Gastrocnemius medialis (tissue), 4 donors: ENCODE measurements at regions not wholly inside any gene's neighbourhood (a gene's known extent, or its start where the extent isn't known, plus 50 kb on each side); places are given as distances from the start of the nearest gene placed in this dataset.

Source experiments
- CTCF ChIP-seq, 5 experiments: fragments of 450-650 bp in 3 of 5; fragments of 200-600 bp in 2 of 5; sonication (generic) in 2 of 5; IDR thresholded peaks in 4 of 5; conservative IDR thresholded peaks in 1 of 5; 1 replicate in 4 of 5; 2 replicates in 1 of 5; pipeline ENCODE4 v1.5.1; 2016 to 2019; ENCODE audit warnings: antibody characterized with exemption in 5 of 5, mild to moderate bottlenecking in 3 of 5, moderate library complexity in 3 of 5
- POLR2A ChIP-seq, 2 donors: fragments of 450-650 bp; IDR thresholded peaks; one replicate each; pipeline ENCODE4 v1.6.1; 2017; ENCODE audit warnings: antibody characterized with exemption in 2 of 2, mild to moderate bottlenecking in 2 of 2, moderate library complexity in 2 of 2

- no peak for TF ChIP-seq CTCF (IDR thresholded peaks at IDR 0.05 in 4 of 5, conservative IDR thresholded peaks at IDR 0.05 in 1 of 5)
- no peak for TF ChIP-seq POLR2A (IDR thresholded peaks at IDR 0.05)
Observed at GRCh38 chr7:13540429-13540828, 449.0 kb downstream of the ETV1 start.
